EL (cell line): ENCODE measurements at regions not wholly inside any gene's neighbourhood (a gene's known extent, or its start where the extent isn't known, plus 50 kb on each side); places are given as distances from the start of the nearest gene placed in this dataset.
"Not testable (repeated sequence)": the region's sequence is repeated elsewhere in the genome, so short reads cannot be mapped to it uniquely, and the experiment has no call there.

ENCODE experiments used
- DNase-seq: peaks from one replicate; pipeline ENCODE4 v3.0.0-alpha.2; 2016

DNA sequence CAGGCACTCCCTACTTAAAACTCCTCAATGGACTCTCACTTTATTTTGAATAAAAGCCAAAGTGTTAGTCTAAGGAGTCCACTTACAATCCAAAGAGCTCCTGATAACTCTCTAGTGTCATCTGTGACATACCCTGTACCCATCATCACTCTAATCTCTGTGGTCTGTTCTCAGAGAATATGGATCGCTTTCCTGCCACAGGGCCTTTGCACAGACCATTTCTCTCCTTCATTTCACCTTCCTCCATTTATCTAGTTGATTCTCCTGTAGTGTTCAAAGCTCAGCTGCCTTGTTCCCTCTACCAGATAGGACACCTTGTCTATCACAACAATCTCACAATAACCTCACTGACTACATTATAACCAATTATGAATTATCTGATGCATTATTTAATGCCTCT lies 185.4 kb upstream of the KBTBD8 start:
- DNase-seq: no peak

DNA sequence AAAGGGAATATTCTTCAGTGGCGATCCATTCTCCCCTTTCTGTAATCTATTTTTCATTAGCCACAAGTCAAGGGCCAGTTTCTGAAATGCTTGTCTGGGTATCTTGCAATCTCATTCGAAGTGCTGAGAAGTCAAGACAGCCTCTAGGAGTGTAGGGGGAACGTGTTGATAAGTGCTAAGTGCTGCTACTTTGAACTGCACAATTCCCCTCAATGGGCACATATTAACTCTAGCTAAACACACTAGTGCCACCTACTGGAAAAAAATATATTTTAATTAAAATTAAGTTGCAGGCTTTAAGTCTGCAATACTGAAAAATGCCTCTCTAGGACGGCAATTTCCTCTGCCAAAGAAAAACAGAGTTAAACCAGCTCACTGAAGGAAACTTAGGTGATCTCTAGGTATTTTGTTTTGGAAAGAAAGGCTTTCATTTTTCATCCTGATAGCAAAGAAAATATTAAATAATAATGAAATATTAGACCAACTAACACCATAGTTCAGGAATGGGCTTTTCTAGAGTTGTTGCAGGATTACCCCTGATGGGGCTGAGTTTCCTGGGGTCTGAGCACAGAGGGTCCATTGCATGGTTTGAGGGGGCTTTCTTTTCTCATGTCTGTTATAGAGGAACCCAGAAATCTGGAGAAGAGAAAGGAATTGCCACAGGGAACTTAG lies 181.9 kb upstream of the KBTBD8 start:
- peak; percentile 52 for DNase-seq

DNA sequence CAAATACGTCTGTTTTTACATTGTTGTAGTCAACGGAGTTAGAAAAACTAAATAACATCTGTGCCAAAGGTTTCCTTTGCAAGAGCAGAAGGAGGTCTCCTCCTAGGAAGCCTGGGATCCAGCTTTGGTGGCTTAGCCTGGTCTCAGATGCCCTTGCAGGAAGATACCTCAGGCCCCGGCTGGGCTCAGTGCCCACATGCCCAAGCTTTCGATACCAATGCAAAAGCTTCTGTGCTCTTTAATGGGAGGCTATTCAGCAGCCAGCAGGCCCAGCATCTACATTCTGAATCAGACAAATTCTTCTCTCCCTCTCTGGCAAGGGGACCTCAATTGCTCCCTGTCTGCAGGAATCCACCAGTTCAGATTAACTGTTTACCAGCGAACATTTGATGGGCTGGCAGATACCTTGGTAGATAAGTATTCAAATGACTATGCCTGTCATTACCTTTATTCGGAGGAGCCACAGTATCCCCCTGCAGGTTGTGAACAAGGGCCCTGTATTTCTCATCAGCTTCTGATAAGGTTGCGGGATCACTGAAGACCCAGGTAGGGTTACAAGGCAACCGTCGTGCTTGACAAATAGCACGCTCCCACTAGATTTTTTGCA lies 180.1 kb upstream of the KBTBD8 start:
- no peak for DNase-seq

DNA sequence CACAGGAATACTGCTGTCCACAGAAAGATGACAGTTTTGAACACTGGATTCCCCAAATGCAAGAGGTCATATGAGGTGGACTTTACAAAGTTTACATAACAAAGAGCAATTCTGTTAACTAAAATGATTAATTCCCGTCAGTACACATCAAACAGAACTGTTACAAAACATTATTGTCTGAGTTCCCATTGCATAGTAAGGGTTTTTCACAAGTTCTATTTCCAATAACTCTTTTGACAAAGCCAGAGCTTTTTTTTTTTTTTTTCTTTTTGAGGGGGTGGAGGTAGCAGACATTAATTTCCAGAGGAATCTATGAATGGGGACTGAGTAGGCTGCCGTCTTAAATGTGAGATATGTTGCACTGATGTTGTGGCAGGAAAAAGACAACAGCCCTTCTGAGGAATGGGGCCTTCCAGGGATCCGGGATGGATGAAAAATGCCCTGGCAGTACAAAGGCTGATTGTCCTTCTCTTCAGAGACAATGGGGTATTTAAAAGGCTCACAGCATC lies 178.1 kb upstream of the KBTBD8 start:
- DNase-seq: no peak

DNA sequence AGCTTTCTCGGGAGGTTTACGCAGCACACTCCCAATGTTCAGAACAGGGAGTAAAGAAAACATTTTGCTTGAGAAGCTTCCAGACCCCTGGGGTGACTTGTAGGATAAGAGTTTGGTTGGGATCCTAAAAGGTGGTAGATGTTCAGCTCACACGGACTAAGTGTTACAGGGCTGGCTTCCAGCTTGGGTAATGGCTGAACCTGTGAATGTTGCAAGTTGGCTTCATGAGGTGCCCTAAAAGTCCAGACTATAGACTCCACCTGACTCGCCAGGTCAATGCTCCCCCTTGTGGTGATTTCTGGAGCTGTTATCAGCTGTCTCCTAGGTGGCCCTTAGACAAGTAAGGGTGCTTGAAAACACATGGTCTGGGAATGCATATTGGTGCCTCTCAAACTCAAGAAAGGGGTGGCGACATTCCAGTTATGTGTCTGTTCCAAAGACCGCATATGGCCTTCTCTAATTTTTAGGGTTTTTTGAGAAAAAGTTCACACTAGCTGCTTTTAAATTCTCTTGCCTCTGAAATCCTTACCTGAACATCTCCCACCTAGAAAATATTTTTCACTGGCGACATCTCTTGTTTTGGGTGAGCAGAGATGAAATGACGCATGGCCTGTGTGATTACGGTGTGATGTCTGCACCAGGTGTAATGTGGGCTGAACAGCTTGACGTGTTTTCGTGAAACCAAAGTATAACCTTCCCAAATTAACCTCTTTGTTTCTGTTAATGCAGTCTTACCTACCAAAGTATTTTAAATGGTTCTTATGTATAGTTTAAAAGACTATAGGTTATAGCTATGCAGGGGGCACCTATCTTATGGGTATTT lies 175.7 kb upstream of the KBTBD8 start:
- DNase-seq: peak; percentile 61

DNA sequence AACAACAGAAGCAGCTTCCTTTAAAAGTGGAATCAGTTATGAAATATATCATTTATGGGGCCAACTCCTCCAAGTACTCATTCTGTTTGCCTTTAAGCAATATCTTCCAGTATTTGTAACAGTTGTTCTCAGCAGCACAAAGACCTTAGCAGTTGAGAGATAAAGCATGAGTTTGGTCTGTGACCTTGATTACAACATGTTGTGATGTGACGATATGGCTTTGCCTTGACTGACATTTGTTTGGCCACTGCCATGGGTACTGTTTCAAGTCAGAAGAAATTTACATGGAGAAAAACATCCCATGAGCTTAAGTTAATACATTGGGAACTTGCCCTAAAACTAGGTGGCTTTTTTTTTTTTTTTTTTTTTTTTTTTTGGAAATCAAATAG lies 175.1 kb upstream of the KBTBD8 start:
- DNase-seq: no peak

DNA sequence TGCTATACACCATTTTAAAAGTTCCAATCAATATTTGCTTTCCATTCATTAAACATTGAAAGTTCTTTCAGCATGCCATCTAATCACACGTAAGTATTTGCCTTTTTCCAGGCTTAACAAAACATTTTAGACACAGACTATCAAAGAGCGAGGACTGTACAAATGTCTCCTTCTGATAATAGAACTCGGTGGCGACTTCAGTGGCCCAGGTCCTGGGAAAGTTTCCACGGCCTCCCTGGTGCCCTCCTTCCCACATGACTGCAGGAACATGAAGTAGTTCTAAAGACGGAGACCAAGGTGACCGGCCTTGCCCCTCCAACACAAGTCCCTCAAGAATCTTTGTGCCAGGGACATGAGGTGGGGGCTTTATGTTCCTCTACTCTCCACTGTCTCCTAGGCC lies 174.6 kb upstream of the KBTBD8 start:
- no peak for DNase-seq

DNA sequence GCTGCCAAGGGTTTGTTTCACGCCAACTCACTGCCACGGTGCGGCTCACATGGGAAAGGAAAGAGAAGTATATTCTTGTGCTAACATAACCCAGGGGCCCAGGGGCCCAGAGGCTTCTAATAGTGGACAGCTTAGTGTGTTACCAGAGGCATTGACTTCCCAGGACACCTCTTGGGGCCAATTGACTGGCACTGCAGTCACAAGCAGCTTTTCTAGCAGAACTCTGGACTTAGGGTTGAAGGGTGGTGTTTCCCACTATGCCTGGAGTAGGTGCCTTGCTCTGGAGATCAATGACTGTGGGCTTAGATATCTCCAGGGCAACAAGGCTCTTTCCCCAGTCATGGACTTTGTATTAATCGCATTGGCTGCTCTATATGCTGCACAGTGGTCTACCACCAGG lies 172.7 kb upstream of the KBTBD8 start:
- DNase-seq: no peak

DNA sequence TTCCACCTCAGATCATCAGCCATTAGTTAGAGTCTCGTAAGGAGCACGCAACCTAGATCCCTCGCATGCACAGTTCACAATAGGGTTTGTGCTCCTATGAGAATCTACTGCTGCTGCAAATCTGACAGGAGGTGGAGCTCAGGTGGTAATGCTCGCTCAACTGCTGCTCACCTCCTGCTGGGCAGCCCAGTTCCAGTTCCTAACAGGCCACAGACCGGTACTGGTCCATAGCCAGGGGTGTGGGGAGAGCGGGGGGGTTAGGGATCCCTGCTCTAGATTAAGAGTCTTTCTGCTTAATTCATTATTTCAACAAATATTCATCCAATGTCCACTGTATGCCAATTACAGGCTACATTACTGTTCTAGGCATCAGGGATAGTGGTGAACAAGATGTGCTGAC lies 170.4 kb upstream of the KBTBD8 start:
- no peak for DNase-seq

DNA sequence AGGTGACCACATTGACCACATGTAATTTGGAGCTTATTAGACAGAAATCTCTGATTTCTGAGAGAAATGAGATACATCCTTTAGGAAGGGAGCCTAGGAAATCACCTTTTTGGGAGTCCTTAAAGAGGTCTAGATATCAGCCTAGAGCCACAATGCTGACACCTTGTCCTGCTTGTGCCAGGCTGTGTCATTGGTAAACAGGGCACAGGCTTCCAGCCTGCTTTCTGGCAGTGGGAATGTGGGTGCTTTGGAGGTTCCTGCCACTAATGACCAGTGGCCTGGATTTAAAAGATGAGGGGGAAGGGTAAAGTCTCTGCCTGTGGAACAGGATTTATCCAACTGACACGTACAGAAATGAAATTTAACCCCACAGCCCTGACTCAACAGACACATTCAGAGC lies 169.8 kb upstream of the KBTBD8 start:
- no peak for DNase-seq

DNA sequence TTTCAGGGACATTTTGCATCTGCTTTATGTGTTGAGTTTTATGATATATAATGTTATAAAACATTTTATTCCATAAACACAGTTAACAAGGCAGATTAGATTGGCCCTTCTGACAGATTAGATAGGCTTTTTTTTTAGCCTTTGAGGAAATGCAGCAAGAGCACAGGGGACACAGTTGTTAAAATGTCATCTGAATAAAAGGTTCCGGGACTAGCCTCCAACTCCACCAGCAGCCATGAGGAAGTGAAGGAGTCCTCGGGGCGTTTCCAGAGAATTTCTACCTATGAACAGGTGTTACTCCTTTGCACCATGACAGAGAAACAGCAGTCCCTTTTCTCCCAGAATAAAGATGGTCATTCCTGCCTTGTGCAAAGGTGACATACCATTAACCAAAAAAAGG lies 167.8 kb upstream of the KBTBD8 start:
- no peak for DNase-seq

DNA sequence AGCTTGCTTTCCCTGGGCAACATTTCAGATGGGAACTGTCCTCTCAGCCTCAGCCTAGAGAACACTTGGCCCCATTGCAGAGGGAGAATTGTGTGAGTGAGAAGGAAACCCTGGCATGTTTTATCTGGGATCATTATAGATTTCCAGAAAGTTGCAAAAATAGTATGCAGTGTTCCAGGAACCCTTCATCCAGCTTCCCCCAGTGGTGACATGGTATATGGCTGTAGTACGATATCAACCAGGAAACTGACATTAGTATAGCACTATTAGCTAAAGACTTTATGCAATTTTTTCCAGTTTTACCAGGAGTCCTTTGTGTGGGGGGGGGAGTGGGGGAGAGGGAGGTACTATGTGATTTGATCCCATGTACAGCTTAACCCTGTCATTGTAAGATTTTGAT lies 166.2 kb upstream of the KBTBD8 start:
- no peak for DNase-seq

DNA sequence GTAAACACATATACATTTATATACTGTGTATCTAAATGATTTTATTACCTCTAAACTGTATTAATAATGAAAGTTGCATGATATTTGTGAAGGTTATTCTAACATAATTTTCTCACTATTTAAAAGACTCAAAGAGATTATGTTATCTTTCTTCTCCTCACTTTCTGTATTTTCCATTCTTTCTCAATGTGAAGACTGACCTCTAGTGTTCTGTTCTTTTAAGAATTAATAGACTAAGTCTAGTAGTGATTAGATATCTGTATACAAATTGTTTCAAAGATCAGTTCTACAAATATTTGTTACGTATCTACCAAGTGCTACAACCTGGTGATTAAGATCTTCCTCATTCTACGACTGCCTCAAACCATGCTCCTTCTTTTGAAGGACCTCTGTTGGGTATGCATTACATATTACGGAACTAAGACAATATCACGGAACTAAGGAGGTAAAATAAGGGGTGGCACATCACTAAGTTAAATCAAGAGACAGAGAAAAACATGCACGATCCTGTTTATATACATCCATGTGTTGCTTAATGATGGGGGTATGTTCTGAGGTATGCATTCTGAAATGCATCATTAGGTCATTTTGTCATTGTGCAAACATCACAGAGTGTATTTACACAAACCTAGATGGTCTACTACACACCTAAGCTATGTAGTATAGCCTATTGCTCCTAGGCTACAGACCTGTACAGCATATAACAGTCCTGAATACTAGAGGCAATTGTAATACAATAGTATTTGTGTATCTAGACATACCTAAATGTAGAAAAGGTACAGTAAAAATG lies 161.5 kb upstream of the KBTBD8 start:
- DNase-seq: no peak

DNA sequence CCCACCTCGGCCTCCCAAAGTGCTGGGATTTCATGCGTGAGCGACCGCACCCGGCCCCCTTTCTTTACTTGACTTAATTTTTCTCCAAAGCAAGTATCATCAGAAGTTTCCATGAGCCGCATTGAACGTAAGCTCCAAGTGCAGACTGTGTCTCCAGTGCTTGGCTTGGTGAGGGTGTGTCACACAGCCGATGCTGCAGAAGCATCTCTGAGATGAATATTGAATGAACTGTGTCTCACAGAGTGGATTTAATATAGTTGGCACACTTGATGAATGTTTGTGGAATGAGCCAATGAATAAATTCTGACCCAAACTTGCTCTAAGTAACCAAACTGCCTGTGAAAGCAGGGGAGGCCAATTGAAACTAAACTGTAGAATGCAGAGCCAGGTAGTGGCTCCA lies 159.4 kb upstream of the KBTBD8 start:
- no peak for DNase-seq

DNA sequence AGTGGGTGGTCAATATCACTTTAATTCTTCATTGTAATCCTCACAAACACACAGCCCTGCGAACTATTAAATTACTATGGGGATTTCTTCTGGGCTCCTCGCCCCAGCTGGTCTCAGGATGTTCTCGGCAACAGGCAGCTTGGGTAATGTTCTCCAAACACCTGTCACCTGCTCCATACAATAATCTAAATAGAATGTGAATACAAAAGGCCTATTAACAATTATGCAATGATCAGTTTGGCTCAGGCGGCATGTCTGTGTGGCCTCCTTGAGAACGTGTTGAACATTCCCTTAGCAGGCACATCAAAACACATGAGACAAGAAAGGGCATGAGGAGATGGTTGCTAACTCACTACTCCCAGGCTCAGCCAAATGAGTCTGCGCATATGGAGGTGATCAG lies 158.6 kb upstream of the KBTBD8 start:
- DNase-seq: no peak

DNA sequence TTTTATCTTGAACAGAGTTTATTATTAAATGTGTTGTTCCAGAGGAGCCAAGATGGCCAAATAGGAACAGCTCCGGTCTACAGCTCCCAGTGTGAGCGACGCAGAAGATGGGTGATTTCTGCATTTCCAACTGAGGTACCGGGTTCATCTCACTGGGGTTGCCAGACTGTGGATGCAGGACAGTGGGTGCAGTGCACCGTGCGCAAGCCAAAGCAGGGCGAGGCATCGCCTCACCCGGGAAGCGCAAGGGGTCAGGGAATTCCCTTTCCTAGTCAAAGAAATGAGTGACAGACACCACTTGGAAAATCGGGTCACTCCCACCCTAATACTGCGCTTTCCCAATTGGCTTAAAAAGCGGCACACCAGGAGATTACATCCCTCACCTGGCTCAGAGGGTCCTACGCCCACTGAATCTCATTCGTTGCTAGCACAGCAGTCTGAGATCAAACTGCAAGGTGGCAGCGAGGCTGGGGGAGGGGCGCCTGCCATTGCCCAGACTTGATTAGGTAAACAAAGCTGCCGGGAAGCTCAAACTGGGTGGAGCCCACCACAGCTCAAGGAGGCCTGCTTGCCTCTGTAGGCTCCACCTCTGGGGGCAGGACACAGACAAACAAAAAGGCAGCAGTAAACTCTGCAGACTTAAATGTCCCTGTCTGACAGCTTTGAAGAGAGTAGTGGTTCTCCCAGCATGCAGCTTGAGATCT lies 155.2 kb upstream of the KBTBD8 start:
- not testable (repeated sequence) for DNase-seq

DNA sequence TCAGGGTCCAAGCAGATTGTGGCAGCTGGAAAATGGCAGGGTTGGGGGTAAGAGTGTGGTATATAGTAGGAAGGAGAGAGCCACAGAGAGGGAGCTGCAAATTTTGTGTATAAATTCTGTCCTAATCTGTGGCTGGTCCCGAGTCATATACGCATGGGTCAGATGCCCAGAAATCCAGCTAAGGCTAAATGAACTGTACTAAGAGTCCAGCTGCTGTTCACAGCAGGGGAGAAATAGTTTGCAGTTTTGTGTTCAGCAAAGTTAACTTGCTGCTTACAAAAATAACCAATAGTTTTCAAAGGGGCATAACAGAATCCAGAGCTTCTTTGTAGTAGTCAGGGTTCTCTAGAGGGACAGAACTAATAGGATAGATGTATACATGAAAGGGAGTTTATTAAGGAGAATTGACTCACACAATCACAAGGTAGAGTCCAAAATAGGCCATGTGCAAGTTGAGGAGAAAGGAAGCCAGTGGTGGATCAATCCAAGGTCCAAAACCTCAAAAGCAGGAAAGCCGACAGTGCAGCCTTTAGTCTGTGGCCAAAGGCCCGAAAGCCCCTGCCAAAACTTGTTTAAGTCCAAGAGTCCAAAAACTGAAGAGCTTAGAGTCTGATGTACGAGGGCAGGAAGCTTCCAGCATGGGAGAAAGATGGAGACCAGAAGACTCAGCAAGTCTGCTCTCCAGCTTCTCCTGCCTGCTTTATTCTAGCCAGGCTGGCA lies 146.1 kb upstream of the KBTBD8 start:
- DNase-seq: no peak

DNA sequence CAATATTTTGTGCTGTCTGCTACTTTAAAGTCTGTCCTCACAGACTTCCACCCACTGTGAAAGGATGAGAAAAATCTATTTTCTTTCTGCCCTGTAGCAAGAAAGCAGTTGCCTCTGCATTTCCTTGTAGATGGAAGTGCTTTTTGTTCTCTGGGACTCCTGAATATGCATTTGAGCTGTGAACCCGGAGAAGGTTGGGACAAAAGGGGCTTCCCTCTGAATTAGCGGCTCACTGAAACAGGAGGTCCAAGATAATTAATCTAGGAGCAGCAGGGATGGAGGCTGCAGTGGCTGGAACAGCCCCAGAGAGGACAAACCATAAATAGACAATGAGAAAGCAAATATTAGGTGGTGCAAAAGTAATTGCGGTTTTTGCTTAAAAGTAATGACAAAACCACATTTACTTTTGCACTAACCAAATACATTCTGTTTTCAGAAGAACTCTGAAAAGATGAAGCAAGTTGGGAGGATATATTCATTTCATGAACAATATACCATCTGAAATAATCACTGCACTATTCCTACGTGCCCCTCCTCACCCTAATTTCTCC lies 143.4 kb upstream of the KBTBD8 start:
- DNase-seq: no peak

DNA sequence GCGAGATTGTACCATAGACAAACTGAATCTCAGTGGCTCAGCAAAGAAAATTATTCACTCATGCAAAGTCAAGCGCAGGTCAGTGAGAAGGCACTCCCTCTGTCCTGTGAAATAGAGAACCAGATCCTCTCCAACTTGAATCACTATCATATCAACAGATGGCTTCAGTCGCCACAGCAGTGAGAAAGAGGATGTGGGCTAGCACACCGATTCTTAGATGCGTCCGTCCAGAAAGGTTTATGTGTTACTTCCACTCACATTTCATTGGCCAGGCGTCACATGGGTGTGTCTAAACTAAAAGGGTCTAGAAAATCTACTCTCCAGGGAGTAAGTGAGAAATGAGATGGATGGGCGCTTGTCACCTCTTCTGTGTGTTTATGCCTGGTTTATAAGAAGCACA lies 141.6 kb upstream of the KBTBD8 start:
- DNase-seq: no peak

DNA sequence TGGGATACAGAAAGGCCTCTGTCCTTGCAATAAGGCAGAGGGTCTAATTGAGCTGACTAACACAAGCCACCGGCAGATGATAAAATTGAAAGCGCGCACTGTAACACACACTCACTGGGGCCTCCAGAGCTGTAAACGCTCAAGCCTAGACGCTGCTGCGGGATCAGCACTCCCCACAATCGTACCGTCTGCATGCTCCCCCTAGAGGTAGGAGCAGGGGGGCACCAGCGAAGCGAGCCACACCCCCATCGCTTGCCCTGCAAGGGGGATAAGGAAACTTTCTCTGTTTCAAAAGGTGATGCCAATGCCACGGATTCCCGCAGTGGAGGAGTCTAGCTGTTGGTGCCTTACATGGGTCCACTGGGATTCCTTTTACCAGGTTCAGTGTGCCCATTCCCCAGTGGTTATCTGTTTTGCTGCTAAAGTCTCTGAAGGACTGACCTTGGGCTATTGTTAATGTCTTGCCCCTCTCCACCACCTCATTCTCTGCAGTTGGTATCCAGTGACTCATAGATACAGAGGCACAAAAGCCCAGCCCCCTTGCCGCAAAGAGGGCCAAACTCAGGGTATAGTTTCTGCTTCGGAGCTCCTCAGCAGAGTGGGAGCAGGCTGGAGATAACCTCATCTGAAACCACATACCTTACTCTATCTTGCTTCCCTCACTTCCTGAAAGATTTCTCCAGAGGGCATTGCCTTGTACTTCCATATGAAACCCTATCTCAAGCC lies 139.3 kb upstream of the KBTBD8 start:
- no peak for DNase-seq

DNA sequence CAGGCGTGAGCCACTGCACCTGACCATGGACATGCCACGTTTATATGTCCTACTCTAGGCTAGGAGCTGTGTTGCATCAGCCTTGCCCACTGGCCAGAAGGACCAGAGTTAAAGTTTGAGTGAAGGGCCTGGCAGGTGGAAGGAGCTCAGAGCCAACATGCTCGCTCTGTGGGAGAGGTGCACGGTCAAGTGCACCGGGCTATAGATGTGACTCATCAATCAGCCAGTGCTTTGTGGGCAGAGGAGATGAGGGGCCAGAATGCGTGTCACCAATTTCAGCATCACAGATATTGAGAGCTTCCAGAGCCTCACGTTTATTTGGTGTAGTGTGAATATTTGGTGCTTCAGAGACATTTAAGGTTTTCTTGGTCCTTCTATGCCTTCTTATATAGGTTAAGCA lies 137.3 kb upstream of the KBTBD8 start:
- DNase-seq: no peak
